HEK293 (cell line): ENCODE measurements at regions not wholly inside any gene's neighbourhood (a gene's known extent, or its start where the extent isn't known, plus 50 kb on each side); places are given as distances from the start of the nearest gene placed in this dataset.

Experiments
- BCL11A ChIP-seq: fragments of 450-650 bp; formaldehyde crosslinking; IDR thresholded peaks from 2 replicates; pipeline ENCODE4 v1.5.1; 2016; ENCODE audit warnings: low read depth, missing biosample characterization, missing genetic modification characterization
- RBAK ChIP-seq: fragments of 450-650 bp; formaldehyde crosslinking; IDR thresholded peaks from 2 replicates; pipeline ENCODE4 v1.5.1; 2016; ENCODE audit warnings: missing biosample characterization, missing genetic modification characterization
- TCF7L2 ChIP-seq: IDR thresholded peaks from 2 replicates; pipeline ENCODE4 v1.6.1; 2011; ENCODE audit warnings: low read depth, mild to moderate bottlenecking, inconsistent platforms, low read length, moderate library complexity, borderline replicate concordance
- ZBTB1 ChIP-seq: fragments of 450-650 bp; formaldehyde crosslinking; IDR thresholded peaks from 2 replicates; pipeline ENCODE4 v1.5.1; 2016; ENCODE audit warnings: missing biosample characterization, missing genetic modification characterization
- ZBTB8A ChIP-seq: fragments of 450-650 bp; formaldehyde crosslinking; IDR thresholded peaks from 2 replicates; pipeline ENCODE4 v1.5.1; 2016; ENCODE audit warnings: missing biosample characterization, missing genetic modification characterization
- ZNF629 ChIP-seq: fragments of 450-650 bp; formaldehyde crosslinking; IDR thresholded peaks from 2 replicates; pipeline ENCODE4 v1.5.1; 2017; ENCODE audit warnings: missing biosample characterization, missing genetic modification characterization
- ZNF830 ChIP-seq: fragments of 450-650 bp; IDR thresholded peaks from 2 replicates; pipeline ENCODE4 v1.5.0; 2018; ENCODE audit warnings: missing biosample characterization, missing genetic modification characterization, low read depth, mild to moderate bottlenecking, moderate library complexity
- TF ChIP-seq, protein P1 (sequence below): fragments of 450-650 bp; IDR thresholded peaks from 2 replicates; pipeline ENCODE4 v1.5.1; 2018; ENCODE audit warnings: missing biosample characterization, mild to moderate bottlenecking, missing genetic modification characterization
- TF ChIP-seq, protein P2 (sequence below): fragments of 450-650 bp; formaldehyde crosslinking; IDR thresholded peaks from 2 replicates; pipeline ENCODE4 v1.5.1; 2016; ENCODE audit warnings: missing biosample characterization, missing genetic modification characterization

DNA sequence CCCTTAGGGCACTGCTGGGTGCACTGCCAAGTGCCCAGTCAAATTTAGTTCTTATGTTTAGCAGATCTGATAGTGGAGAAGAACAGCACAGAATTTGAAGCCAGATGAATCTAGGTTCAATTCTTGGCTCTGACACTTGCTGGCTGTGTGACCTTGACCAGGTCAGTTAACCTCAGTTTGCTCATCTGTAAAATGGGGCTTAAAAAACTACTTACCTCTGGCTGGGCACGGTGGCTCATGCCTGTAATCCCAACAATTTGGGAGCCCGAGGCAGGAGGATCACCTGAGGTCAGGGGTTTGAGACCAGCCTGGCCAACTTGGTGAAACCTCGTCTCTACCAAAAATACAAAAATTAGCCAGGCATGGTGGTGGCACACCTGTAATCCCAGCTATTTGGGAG lies 49.9 kb upstream of the MLN start:
- TF ChIP-seq ZNF830 (tag by site-specific recombination) (no peak), ZBTB8A (tag by site-specific recombination) (no peak), ZNF629 (tag by site-specific recombination) (no peak), TCF7L2 (no peak), BCL11A (tag by site-specific recombination) (no peak), RBAK (no peak), ZBTB1 (tag by site-specific recombination) (no peak)
- TF ChIP-seq, protein P1, sequence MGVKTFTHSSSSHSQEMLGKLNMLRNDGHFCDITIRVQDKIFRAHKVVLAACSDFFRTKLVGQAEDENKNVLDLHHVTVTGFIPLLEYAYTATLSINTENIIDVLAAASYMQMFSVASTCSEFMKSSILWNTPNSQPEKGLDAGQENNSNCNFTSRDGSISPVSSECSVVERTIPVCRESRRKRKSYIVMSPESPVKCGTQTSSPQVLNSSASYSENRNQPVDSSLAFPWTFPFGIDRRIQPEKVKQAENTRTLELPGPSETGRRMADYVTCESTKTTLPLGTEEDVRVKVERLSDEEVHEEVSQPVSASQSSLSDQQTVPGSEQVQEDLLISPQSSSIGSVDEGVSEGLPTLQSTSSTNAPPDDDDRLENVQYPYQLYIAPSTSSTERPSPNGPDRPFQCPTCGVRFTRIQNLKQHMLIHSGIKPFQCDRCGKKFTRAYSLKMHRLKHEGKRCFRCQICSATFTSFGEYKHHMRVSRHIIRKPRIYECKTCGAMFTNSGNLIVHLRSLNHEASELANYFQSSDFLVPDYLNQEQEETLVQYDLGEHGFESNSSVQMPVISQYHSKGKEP (tag by site-specific recombination) = no peak
- TF ChIP-seq, protein P2, sequence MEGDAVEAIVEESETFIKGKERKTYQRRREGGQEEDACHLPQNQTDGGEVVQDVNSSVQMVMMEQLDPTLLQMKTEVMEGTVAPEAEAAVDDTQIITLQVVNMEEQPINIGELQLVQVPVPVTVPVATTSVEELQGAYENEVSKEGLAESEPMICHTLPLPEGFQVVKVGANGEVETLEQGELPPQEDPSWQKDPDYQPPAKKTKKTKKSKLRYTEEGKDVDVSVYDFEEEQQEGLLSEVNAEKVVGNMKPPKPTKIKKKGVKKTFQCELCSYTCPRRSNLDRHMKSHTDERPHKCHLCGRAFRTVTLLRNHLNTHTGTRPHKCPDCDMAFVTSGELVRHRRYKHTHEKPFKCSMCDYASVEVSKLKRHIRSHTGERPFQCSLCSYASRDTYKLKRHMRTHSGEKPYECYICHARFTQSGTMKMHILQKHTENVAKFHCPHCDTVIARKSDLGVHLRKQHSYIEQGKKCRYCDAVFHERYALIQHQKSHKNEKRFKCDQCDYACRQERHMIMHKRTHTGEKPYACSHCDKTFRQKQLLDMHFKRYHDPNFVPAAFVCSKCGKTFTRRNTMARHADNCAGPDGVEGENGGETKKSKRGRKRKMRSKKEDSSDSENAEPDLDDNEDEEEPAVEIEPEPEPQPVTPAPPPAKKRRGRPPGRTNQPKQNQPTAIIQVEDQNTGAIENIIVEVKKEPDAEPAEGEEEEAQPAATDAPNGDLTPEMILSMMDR (tag by site-specific recombination) = no peak
